ENCODE measurements at regions not wholly inside any gene's neighbourhood (a gene's known extent, or its start where the extent isn't known, plus 50 kb on each side); places are given as distances from the start of the nearest gene placed in this dataset.

GRCh38 chr14:95410838-95411237 lies 91.1 kb upstream of the CLMN start:
- no peak for DNase-seq

DNA sequence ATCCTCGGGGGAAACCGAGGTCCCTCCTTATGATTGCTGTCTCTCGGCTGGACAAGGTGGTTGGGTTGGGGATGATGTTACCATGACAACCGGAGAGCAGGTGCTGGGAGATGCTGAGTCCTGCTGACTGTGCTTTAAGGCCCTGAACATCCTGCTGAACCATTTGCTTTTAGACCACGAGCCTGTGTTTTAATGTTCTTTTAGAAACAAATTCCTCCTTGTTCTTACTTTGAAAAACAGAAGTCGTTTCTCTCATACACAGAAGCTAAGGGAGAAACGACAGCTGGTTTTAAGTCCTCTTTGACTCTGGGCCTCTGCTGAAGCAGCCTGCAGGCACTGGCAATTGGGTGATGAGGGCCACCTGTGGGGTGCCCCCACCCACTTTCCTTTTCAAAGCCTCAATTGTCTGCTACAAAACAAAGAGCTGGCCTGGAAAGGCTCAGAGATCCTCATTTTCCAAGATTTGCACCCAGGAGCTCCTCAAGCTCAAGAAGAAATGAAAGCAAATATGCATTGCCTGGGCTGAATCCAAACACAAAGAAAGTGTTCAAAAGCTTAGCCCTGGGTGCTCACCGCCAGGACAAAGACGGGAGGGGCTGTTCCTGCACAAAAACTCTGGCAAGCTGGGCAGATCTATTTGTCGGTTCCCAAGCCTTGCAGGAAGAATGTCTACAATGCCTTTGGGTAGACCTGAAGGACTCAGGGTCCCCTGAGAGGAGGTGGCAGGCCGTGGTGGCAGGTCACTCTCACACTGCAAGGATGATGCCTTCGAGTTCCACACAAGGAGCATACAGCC lies 90.0 kb upstream of the CLMN start:
- no peak for DNase-seq

DNA sequence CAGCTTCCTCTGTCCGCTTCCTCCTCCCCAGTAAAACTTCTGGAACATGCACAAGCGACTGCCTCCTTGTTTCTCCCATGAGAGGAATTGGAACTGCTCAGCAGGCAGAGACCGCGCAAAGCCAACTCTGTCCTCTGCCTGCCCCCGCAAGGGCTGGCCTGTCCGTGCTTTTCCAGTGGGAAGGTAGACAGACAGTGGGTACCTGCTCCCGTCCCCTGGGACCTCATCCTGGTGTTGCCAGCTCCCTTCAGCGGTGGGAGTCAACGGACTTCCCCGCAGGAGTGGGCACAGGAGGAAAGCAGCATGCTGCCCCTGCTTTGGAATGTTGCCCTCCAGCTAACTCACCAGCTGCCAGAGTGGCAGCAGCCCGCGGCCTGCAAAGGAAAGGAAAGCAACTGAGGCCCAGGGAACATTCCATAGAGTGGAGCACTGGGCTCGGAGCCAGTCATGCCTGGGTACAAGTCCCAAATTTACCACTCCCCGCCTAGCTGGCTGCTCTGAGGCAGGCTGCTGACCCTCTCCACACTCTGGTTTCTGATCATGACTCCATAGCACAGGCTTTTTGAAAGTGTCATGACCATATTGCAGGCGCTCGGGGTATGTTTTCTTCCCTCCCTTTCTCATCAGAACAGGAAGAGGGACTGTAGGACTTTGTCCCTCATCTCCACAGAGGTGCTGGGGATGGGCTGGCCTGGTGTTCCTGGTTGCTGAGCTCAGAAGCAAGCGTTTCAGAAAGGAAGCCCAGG lies 89.2 kb upstream of the CLMN start:
- DNase-seq, result no peak

DNA sequence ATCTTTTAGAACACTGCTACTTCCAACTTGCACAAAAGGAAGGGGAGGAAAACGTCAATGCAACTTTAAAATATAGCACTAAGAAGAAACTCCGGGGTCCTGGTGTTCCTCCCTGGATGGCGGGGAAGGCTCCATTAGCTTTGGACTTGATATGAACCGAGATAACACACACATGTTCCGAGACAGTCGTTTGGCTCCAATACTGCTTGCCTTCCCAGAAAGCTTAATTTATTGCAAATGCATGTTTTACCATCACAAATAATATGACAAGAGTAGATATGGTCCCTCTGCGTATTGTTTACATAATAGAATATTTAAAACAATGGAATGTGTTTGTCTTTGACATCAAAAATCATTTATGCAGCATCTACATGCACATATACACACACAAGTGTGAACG lies 87.6 kb upstream of the CLMN start:
- DNase-seq, result no peak

DNA sequence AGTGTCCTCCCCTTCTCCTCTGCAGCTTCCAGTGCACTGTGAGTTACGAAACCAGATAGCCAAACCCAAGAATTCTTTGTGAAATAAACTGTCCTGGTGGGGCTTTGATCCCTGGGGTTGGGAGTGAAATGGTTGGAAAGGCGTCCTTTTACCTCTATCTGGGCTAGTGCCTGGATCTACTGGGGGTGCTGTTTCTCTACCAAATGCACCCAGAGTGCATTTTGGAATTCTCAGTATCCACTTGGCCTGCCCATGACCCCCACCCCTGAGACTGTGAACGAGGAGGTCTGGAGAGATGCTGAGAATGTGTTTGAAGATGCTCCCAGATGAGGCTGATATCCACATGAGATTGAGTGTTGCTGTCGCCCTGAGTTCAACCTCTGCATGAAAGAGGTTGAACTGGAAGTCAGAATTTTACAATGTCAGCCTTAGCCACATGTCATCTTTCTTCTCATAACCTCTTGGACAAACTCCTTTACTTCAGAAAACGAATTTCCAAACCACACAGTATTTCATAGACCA lies 87.1 kb upstream of the CLMN start:
- no peak for DNase-seq

DNA sequence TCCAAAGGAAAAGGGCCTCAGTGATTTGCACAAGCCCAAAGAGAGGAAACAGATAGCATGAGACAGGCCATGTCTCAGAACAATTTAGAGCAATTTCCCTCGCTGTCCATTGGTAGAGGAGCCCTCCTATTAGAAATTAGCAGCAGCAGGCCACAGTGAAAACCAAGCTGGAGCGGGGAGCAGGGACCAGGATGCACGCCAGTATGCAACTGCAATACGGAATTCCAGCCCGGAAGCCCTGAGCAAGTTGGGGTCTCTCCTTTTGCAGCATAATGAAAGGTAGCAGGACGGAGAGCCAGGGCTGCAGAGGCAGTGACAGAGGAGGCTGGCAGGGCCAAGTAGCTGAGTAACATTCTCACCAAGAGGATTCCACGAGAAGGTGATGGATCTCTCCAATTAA lies 84.9 kb upstream of the CLMN start:
- DNase-seq, result no peak

DNA sequence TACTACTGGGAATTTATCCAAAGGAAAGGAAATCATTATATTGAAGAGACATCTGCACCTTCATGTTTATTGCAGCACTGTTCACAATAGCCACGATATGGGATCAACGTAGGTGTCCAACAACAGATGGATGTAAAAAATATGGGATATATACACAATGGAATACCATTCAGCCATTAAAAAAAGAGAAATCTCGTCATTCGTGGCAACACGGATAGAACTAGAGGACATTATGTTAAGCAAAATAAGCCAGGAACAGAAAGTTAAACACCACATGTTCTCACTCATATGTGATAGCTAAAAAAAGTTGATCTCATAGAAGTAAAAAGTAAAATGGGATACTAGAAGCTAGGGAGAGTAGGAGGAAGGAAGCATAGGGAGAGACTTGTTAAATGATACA lies 82.9 kb upstream of the CLMN start:
- no peak for DNase-seq

GRCh38 chr14:95402176-95402575 lies 82.5 kb upstream of the CLMN start:
- no peak for DNase-seq

GRCh38 chr14:95398630-95399547 lies 79.2 kb upstream of the CLMN start:
- DNase-seq, result no peak

- no peak for DNase-seq
These were observed 77.6 kb upstream of the CLMN start for GRCh38 chr14:95397325-95397724.

DNA sequence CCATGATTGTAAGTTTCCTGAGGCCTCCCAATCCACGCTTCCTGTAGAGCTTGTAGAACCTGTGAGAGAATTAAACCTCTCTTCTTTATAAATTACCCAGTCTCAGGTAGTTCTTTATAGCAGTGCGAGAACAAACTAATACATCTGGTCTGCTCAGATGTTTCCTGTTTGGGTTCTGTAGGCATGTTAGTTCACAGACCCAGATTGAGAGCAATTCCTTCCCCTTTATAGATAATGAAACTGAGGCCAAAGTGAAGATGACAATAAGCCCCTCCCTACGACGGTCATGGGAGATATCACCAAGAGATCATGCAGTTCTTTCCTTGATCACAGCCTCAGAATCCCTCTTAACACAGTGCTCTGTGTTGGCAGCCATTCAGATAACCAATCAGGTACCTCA lies 76.5 kb upstream of the CLMN start:
- DNase-seq, result no peak

GRCh38 chr14:95395098-95395737 lies 75.5 kb upstream of the CLMN start:
- no peak for DNase-seq

GRCh38 chr14:95394297-95395097 lies 74.8 kb upstream of the CLMN start:
- no peak for DNase-seq

DNA sequence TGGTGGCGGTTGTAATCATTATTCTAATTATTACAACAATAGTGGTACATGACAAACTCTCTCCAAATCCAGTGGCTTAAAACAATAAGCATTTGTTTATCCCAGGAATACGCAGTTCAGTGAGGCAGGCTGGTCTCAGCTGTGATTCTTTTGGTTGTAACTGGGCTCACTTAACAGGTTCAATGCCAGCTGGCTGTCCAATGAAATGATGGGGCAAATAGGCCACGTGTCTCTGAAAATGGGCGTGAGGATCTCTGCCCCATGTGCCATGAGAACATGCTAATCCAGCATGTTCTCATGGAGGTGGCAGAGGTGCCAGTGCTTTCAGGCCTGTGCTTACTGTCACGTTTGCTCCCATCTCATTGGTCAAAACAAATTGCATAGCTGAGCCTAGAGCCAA lies 73.1 kb upstream of the CLMN start:
- no peak for DNase-seq

DNA sequence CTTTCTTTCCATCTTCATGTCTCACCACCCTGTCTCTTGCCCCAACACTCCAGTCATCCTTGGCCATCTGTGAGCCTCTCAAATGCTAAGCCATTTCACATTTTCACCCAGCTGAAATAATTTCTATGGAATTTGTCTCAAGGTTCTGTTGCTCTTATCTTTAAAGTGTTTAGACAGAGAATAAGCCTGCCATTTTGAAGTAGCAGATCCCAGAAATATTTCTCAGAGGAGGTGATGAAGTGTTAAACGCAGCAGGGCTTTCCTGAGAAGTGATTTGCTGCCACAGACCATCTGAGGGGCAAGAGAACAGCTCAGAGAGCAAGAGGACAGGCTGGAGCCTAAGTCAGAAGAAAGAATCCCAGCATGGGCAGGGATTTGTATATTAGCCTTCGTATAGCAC lies 71.6 kb upstream of the CLMN start:
- no peak for DNase-seq

GRCh38 chr14:95389471-95390011 lies 69.8 kb upstream of the CLMN start:
- DNase-seq, result no peak

- no peak for DNase-seq
These were observed 69.0 kb upstream of the CLMN start for GRCh38 chr14:95388699-95389098.

GRCh38 chr14:95387826-95388445 lies 68.2 kb upstream of the CLMN start:
- DNase-seq, result no peak

GRCh38 chr14:95386536-95387095 lies 66.9 kb upstream of the CLMN start:
- no peak for DNase-seq

- DNase-seq, result no peak
These were observed 66.0 kb upstream of the CLMN start for GRCh38 chr14:95385701-95386100.

GRCh38 chr14:95382747-95383146 lies 63.0 kb upstream of the CLMN start:
- DNase-seq, result no peak

All from stimulated activated CD4-positive, alpha-beta T cell treated with anti-CD3 and anti-CD28 coated beads, Interleukin-4, amount 100 ng/mL, for 4 hours (primary cell).